ENCODE measurements at regions not wholly inside any gene's neighbourhood (a gene's known extent, or its start where the extent isn't known, plus 50 kb on each side); places are given as distances from the start of the nearest gene placed in this dataset.

- no peak for TF ChIP-seq CTCF (IDR thresholded peaks at IDR 0.05)
- no peaks in the 10 kb centered on the region for H3K4me1 ChIP-seq
- H3K27me3 ChIP-seq, result no peaks in the 10 kb centered on the region
- no peaks in the 10 kb centered on the region for H3K9me3 ChIP-seq
- DNase-seq (no peak), ATAC-seq (no peak)
- H3K27ac ChIP-seq, result no peak overlapping the region
- no peaks in the 10 kb centered on the region for H3K36me3 ChIP-seq
- H3K4me3 ChIP-seq, result no peak overlapping the region
- intact Hi-C loops (cut with DNase I), result no loop called here
Observed at GRCh38 chr1:90318431-90318830, 323.5 kb downstream of the ZNF326 start.

- H3K27ac ChIP-seq, result no peak overlapping the region
- ATAC-seq (no peak), DNase-seq (no peak)
- no peaks in the 10 kb centered on the region for H3K4me1 ChIP-seq
- no peak overlapping the region for H3K4me3 ChIP-seq
- H3K36me3 ChIP-seq, result no peaks in the 10 kb centered on the region
- intact Hi-C loops (cut with DNase I), result no loop called here
- no peaks in the 10 kb centered on the region for H3K9me3 ChIP-seq
- no peaks in the 10 kb centered on the region for H3K27me3 ChIP-seq
- TF ChIP-seq CTCF (IDR thresholded peaks at IDR 0.05), result no peak
Observed at GRCh38 chr1:90317628-90318027, 322.7 kb downstream of the ZNF326 start.

GRCh38 chr1:90314533-90314932, 319.6 kb downstream of the ZNF326 start:
- no peak for DNase-seq
- H3K4me3 ChIP-seq, result no peak overlapping the region
- ATAC-seq, result no peak
- no peak for TF ChIP-seq CTCF (IDR thresholded peaks at IDR 0.05)
- H3K9me3 ChIP-seq, result no peaks in the 10 kb centered on the region
- no peaks in the 10 kb centered on the region for H3K4me1 ChIP-seq
- no peak overlapping the region for H3K27ac ChIP-seq
- intact Hi-C loops (cut with DNase I), result no loop called here
- no peaks in the 10 kb centered on the region for H3K27me3 ChIP-seq
- H3K36me3 ChIP-seq, result no peaks in the 10 kb centered on the region

GRCh38 chr1:90313778-90314177, 318.9 kb downstream of the ZNF326 start:
- no peaks in the 10 kb centered on the region for H3K27me3 ChIP-seq
- H3K36me3 ChIP-seq, result no peaks in the 10 kb centered on the region
- ATAC-seq, result no peak
- no peak overlapping the region for H3K27ac ChIP-seq
- no peaks in the 10 kb centered on the region for H3K9me3 ChIP-seq
- no peaks in the 10 kb centered on the region for H3K4me1 ChIP-seq
- H3K4me3 ChIP-seq, result no peak overlapping the region
- intact Hi-C loops (cut with DNase I), result no loop called here
- DNase-seq, result no peak
- no peak for TF ChIP-seq CTCF (IDR thresholded peaks at IDR 0.05)

GRCh38 chr1:90309806-90310205, 314.9 kb downstream of the ZNF326 start:
- H3K27ac ChIP-seq, result no peak overlapping the region
- no peaks in the 10 kb centered on the region for H3K36me3 ChIP-seq
- no peak for TF ChIP-seq CTCF (IDR thresholded peaks at IDR 0.05)
- no peaks in the 10 kb centered on the region for H3K4me1 ChIP-seq
- H3K9me3 ChIP-seq, result peaks cover 0 to 10% of the 10 kb centered on the region in 2 donors
- DNase-seq, result no peak
- H3K4me3 ChIP-seq, result no peak overlapping the region
- no peak for ATAC-seq
- H3K27me3 ChIP-seq, result no peaks in the 10 kb centered on the region
- intact Hi-C loops (cut with DNase I), result no loop called here

Measured in left lung (tissue), 4 donors.